ENCODE measurements at regions not wholly inside any gene's neighbourhood (a gene's known extent, or its start where the extent isn't known, plus 50 kb on each side); places are given as distances from the start of the nearest gene placed in this dataset.

DNA sequence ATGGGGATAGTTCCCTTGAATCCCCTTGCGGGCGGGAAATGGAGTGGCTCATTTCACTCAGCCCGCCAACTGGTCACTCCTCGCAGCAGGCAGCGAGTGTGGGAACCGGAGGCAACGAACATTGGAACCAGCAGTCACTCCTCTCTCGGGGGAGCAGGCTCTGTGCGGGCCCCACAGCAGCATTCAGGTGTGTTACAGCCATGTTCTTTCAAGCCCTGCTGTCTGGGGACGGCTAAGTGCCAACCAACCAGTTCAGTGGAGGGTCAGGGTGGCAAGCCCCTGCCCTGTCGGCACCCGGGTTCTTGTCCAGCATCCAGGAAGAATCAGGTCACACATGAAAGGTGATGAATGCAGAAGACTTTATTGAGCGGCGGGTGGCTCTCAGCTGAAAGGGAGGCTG lies 370.5 kb downstream of the NUF2 start:
- TF ChIP-seq, protein P1, sequence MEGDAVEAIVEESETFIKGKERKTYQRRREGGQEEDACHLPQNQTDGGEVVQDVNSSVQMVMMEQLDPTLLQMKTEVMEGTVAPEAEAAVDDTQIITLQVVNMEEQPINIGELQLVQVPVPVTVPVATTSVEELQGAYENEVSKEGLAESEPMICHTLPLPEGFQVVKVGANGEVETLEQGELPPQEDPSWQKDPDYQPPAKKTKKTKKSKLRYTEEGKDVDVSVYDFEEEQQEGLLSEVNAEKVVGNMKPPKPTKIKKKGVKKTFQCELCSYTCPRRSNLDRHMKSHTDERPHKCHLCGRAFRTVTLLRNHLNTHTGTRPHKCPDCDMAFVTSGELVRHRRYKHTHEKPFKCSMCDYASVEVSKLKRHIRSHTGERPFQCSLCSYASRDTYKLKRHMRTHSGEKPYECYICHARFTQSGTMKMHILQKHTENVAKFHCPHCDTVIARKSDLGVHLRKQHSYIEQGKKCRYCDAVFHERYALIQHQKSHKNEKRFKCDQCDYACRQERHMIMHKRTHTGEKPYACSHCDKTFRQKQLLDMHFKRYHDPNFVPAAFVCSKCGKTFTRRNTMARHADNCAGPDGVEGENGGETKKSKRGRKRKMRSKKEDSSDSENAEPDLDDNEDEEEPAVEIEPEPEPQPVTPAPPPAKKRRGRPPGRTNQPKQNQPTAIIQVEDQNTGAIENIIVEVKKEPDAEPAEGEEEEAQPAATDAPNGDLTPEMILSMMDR (IDR thresholded peaks at IDR 0.05) = no peak
- no peak for TF ChIP-seq POLR2A (IDR thresholded peaks at IDR 0.05)

Data from right lobe of liver (tissue), 4 donors.